GM21390 (cell line): ENCODE measurements at regions not wholly inside any gene's neighbourhood (a gene's known extent, or its start where the extent isn't known, plus 50 kb on each side); places are given as distances from the start of the nearest gene placed in this dataset.
"Not testable (repeated sequence)": the region's sequence is repeated elsewhere in the genome, so short reads cannot be mapped to it uniquely, and the experiment has no call there.

Source experiments
- ATAC-seq: cut with Tn5 transposase; IDR thresholded peaks from one replicate; pipeline ENCODE4 v1.9.1; 2021; ENCODE audit not compliant: unreplicated experiment

- ATAC-seq = no peak
Measured at GRCh38 chr16:85202051-85202601, 89.9 kb upstream of the CIBAR2 start.

GRCh38 chr16:85202631-85203461 is 90.6 kb upstream of the CIBAR2 start:
- ATAC-seq = no peak

GRCh38 chr16:85203462-85203813 is 91.2 kb upstream of the CIBAR2 start:
- ATAC-seq = no peak

- ATAC-seq = no peak
Measured at GRCh38 chr16:85204242-85205010, 92.2 kb upstream of the CIBAR2 start.

GRCh38 chr16:85205257-85205656 is 93.0 kb upstream of the CIBAR2 start:
- not testable (repeated sequence) for ATAC-seq

- ATAC-seq = no peak
Measured at GRCh38 chr16:85205747-85206471, 93.6 kb upstream of the CIBAR2 start.

- ATAC-seq = no peak
Measured at GRCh38 chr16:85206472-85207356, 94.4 kb upstream of the CIBAR2 start.

- ATAC-seq = no peak
Measured at GRCh38 chr16:85207357-85207921, 95.2 kb upstream of the CIBAR2 start.

- no peak for ATAC-seq
Measured at GRCh38 chr16:85208181-85208580, 95.9 kb upstream of the CIBAR2 start.

- no peak for ATAC-seq
Measured at GRCh38 chr16:85208643-85209520, 96.6 kb upstream of the CIBAR2 start.

GRCh38 chr16:85209526-85210121 is 97.4 kb upstream of the CIBAR2 start:
- no peak for ATAC-seq

GRCh38 chr16:85210423-85211169 is 98.3 kb upstream of the CIBAR2 start:
- ATAC-seq = no peak

- no peak for ATAC-seq
Measured at GRCh38 chr16:85211271-85211801, 99.1 kb upstream of the CIBAR2 start.

- no peak for ATAC-seq
Measured at GRCh38 chr16:85213926-85214675, 101.8 kb upstream of the CIBAR2 start.

GRCh38 chr16:85215478-85216118 is 103.3 kb upstream of the CIBAR2 start:
- no peak for ATAC-seq
